CD4-positive, alpha-beta T cell (primary cell): ENCODE measurements at regions not wholly inside any gene's neighbourhood (a gene's known extent, or its start where the extent isn't known, plus 50 kb on each side); places are given as distances from the start of the nearest gene placed in this dataset.

Source experiments
- ATAC-seq: fragments of 200-7000 bp; cut with Tn5 transposase; one replicate; pipeline ENCODE4 v1.10.0; 2022; ENCODE audit warnings: mild to moderate bottlenecking; ENCODE audit not compliant: poor library complexity
- CTCF ChIA-PET: fragments of 350-600 bp; sonication (Branson Sonifier 250); formaldehyde crosslinking; loops from one replicate; lab custom pipeline; 2021; ENCODE audit warnings: antibody characterized with exemption, inconsistent platforms; lab: Charles Lee
- POLR2A ChIA-PET: fragments of 350-600 bp; sonication (Branson Sonifier 250); formaldehyde crosslinking; loops from one replicate; lab custom pipeline; 2021; ENCODE audit warnings: antibody characterized with exemption, inconsistent platforms; lab: Charles Lee
- DNase-seq, 14 experiments: peaks; one replicate each; pipeline ENCODE4 v3.0.0-alpha.2; 2013 to 2020; ENCODE audit warnings: mixed read lengths in 2 of 14
- H3K27ac ChIP-seq, 2 donors: one replicate each; pipeline versions ENCODE4 v1.5.1 to v1.7.0; 2013; ENCODE audit warnings: low read length in 2 of 2, low read depth in 1 of 2, mild to moderate bottlenecking in 1 of 2
- H3K27me3 ChIP-seq, 2 experiments: 1 replicate in 1 of 2; 2 replicates in 1 of 2; pipeline versions ENCODE4 v1.6.1 to v1.7.0; 2013; ENCODE audit warnings: low read length in 2 of 2, control low read depth in 1 of 2, mild to moderate bottlenecking in 1 of 2, moderate library complexity in 1 of 2; ENCODE audit not compliant: insufficient read depth in 2 of 2, control insufficient read depth in 1 of 2
- H3K36me3 ChIP-seq: one replicate; pipeline ENCODE4 v1.6.1; 2013; ENCODE audit warnings: low read length, control low read depth; ENCODE audit not compliant: insufficient read depth
- H3K4me1 ChIP-seq: one replicate; pipeline ENCODE4 v1.6.1; 2013; ENCODE audit warnings: low read length, control low read depth; ENCODE audit not compliant: insufficient read depth
- H3K4me3 ChIP-seq: one replicate; pipeline ENCODE4 v1.5.1; 2013; ENCODE audit warnings: mild to moderate bottlenecking, low read length, moderate library complexity
- H3K9me3 ChIP-seq, 2 experiments: 1 replicate in 1 of 2; 2 replicates in 1 of 2; pipeline versions ENCODE4 v1.6.1 to v1.7.0; 2013; ENCODE audit warnings: low read length in 2 of 2, mild to moderate bottlenecking in 2 of 2, control low read depth in 1 of 2, moderate library complexity in 1 of 2; ENCODE audit not compliant: control insufficient read depth in 1 of 2, insufficient read depth in 1 of 2
- H3K27ac Mint-ChIP-seq: one replicate; pipeline ENCODE4 v1.8.0; 2020; ENCODE audit warnings: mixed read lengths
- H3K27me3 Mint-ChIP-seq: one replicate; pipeline ENCODE4 v1.8.0; 2021; ENCODE audit warnings: mixed read lengths
- H3K36me3 Mint-ChIP-seq: one replicate; pipeline ENCODE4 v1.8.0; 2021; ENCODE audit warnings: low read depth, mixed read lengths
- H3K4me1 Mint-ChIP-seq: one replicate; pipeline ENCODE4 v1.8.0; 2021; ENCODE audit warnings: low read depth, mixed read lengths
- H3K4me3 Mint-ChIP-seq: one replicate; pipeline ENCODE4 v1.8.0; 2020; ENCODE audit warnings: mild to moderate bottlenecking, mixed read lengths
- H3K9me3 Mint-ChIP-seq: one replicate; pipeline ENCODE4 v1.8.0; 2020; ENCODE audit warnings: mixed read lengths
- intact Hi-C, 2 experiments: fragments of 100-400 bp; cut with DNase I in 1 of 2; cut with micrococcal nuclease in 1 of 2; formaldehyde crosslinking; loops; one replicate each; pipeline versions ENCODE4 v1.15.1 to v1.9.0; 2023 to 2025; cut with DNase I, micrococcal nuclease
- TF ChIP-seq, protein P1 (sequence below): fragments of 200-600 bp; IDR thresholded peaks from one replicate; pipeline ENCODE4 v1.8.0; 2022; ENCODE audit warnings: antibody characterized with exemption, mild to moderate bottlenecking

- ChIA-PET CTCF (no interaction called here), POLR2A (no interaction called here)
- Mint-ChIP-seq H3K4me3 (no peak overlapping the region), H3K27ac (no peak overlapping the region), H3K4me1 (no peaks in the 10 kb centered on the region), H3K9me3 (peaks cover 3% of the 10 kb centered on the region), H3K27me3 (no peaks in the 10 kb centered on the region), H3K36me3 (no peaks in the 10 kb centered on the region)
- Histone ChIP-seq H3K27me3 (no peaks in the 10 kb centered on the region), H3K36me3 (no peaks in the 10 kb centered on the region), H3K9me3 (no peaks in the 10 kb centered on the region), H3K4me3 (no peak overlapping the region), H3K27ac (no peak overlapping the region), H3K4me1 (no peaks in the 10 kb centered on the region)
- no peak for DNase-seq
- intact Hi-C loops: no loop called here
- TF ChIP-seq, protein P1, sequence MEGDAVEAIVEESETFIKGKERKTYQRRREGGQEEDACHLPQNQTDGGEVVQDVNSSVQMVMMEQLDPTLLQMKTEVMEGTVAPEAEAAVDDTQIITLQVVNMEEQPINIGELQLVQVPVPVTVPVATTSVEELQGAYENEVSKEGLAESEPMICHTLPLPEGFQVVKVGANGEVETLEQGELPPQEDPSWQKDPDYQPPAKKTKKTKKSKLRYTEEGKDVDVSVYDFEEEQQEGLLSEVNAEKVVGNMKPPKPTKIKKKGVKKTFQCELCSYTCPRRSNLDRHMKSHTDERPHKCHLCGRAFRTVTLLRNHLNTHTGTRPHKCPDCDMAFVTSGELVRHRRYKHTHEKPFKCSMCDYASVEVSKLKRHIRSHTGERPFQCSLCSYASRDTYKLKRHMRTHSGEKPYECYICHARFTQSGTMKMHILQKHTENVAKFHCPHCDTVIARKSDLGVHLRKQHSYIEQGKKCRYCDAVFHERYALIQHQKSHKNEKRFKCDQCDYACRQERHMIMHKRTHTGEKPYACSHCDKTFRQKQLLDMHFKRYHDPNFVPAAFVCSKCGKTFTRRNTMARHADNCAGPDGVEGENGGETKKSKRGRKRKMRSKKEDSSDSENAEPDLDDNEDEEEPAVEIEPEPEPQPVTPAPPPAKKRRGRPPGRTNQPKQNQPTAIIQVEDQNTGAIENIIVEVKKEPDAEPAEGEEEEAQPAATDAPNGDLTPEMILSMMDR: no peak
- ATAC-seq: no peak
Observed at GRCh38 chr6:9936551-9936950, 478.3 kb downstream of the TFAP2A start.

GRCh38 chr6:9933677-9934076, 481.2 kb downstream of the TFAP2A start:
- Histone ChIP-seq H3K36me3 (no peaks in the 10 kb centered on the region), H3K27me3 (no peaks in the 10 kb centered on the region), H3K4me1 (no peaks in the 10 kb centered on the region), H3K9me3 (no peaks in the 10 kb centered on the region), H3K27ac (no peak overlapping the region), H3K4me3 (no peak overlapping the region)
- Mint-ChIP-seq H3K9me3 (peaks cover 11% of the 10 kb centered on the region), H3K27me3 (no peaks in the 10 kb centered on the region), H3K4me1 (no peaks in the 10 kb centered on the region), H3K36me3 (no peaks in the 10 kb centered on the region), H3K27ac (no peak overlapping the region), H3K4me3 (no peak overlapping the region)
- ChIA-PET CTCF (no interaction called here), POLR2A (no interaction called here)
- TF ChIP-seq, protein P1: no peak
- no peak for DNase-seq
- no peak for ATAC-seq
- intact Hi-C loops: no loop called here

- ChIA-PET POLR2A (no interaction called here), CTCF (no interaction called here)
- DNase-seq: no peak
- no peak for ATAC-seq
- Mint-ChIP-seq H3K4me3 (no peak overlapping the region), H3K27ac (no peak overlapping the region), H3K4me1 (no peaks in the 10 kb centered on the region), H3K27me3 (no peaks in the 10 kb centered on the region), H3K36me3 (no peaks in the 10 kb centered on the region), H3K9me3 (peaks cover 15% of the 10 kb centered on the region)
- H3K27ac ChIP-seq: no peak overlapping the region
- TF ChIP-seq, protein P1: no peak
- H3K4me3 ChIP-seq: no peak overlapping the region
- H3K36me3 ChIP-seq: no peaks in the 10 kb centered on the region
- H3K27me3 ChIP-seq: no peaks in the 10 kb centered on the region
- intact Hi-C loops: no loop called here
- no peaks in the 10 kb centered on the region for H3K4me1 ChIP-seq
- peaks cover 0 to 7% of the 10 kb centered on the region in 2 experiments for H3K9me3 ChIP-seq
Observed at GRCh38 chr6:9927275-9927674, 487.6 kb downstream of the TFAP2A start.
